PC-3 (cell line): ENCODE measurements at regions not wholly inside any gene's neighbourhood (a gene's known extent, or its start where the extent isn't known, plus 50 kb on each side); places are given as distances from the start of the nearest gene placed in this dataset.

Experiments used
- ATAC-seq: fragments of 200-7000 bp; cut with Tn5 transposase; 2 replicates; pipeline ENCODE4 v1.9.1; 2020; ENCODE audit warnings: mild to moderate bottlenecking, moderate library complexity
- BruUV-seq: library from RNA; stranded (reverse); fragments of 400-500 nt; replicated peaks from 2 replicates; lab custom pipeline; 2021; lab: Mats Ljungman, UMichigan
- CTCF ChIA-PET: fragments of 300-600 bp; sonication (Branson Sonifier 250); formaldehyde crosslinking; loops from one replicate; lab custom pipeline; 2022; ENCODE audit warnings: antibody characterized with exemption; lab: Charles Lee
- POLR2A ChIA-PET: fragments of 300-600 bp; sonication (Branson Sonifier 250); formaldehyde crosslinking; loops from one replicate; lab custom pipeline; 2022; ENCODE audit warnings: antibody characterized with exemption; ENCODE audit not compliant: unreplicated experiment; lab: Charles Lee
- DNase-seq: peaks from one replicate; pipeline ENCODE4 v3.0.0-alpha.2; 2015
- H2AFZ ChIP-seq: fragments of 300-600 bp; sonication (generic); 2 replicates; pipeline ENCODE4 v1.6.0; 2016; ENCODE audit warnings: antibody characterized with exemption, low read length
- H3F3A ChIP-seq: fragments of 300-600 bp; sonication (generic); one replicate; pipeline ENCODE4 v1.6.0; 2017; ENCODE audit warnings: antibody characterized with exemption, low read length, control low read depth, mild to moderate bottlenecking; ENCODE audit not compliant: unreplicated experiment
- H3K27ac ChIP-seq: fragments of 300-600 bp; sonication (generic); 2 replicates; pipeline ENCODE4 v1.5.1; 2016; ENCODE audit warnings: mild to moderate bottlenecking, low read length
- H3K27me3 ChIP-seq: fragments of 300-600 bp; sonication (generic); 2 replicates; pipeline ENCODE4 v1.6.1; 2016; ENCODE audit warnings: low read length, mixed read lengths
- H3K36me3 ChIP-seq: fragments of 300-600 bp; sonication (generic); 2 replicates; pipeline ENCODE4 v1.6.1; 2016; ENCODE audit warnings: low read depth, mixed run types, low read length, mixed read lengths
- H3K4me1 ChIP-seq: fragments of 300-600 bp; sonication (generic); 2 replicates; pipeline ENCODE4 v1.5.1; 2016; ENCODE audit warnings: low read length; ENCODE audit not compliant: insufficient read depth
- H3K4me2 ChIP-seq: fragments of 300-600 bp; sonication (generic); 2 replicates; pipeline ENCODE4 v1.6.0; 2016; ENCODE audit warnings: low read length
- H3K4me3 ChIP-seq: fragments of 300-600 bp; sonication (generic); 2 replicates; pipeline ENCODE4 v1.5.1; 2016; ENCODE audit warnings: mild to moderate bottlenecking, low read length, mixed read lengths
- H3K79me2 ChIP-seq: fragments of 300-600 bp; sonication (generic); 2 replicates; pipeline ENCODE4 v1.6.1; 2017; ENCODE audit warnings: low read length, mixed read lengths
- H3K9ac ChIP-seq: fragments of 300-600 bp; sonication (generic); 2 replicates; pipeline ENCODE4 v1.6.0; 2016; ENCODE audit warnings: mild to moderate bottlenecking, low read length
- H3K9me2 ChIP-seq: fragments of 300-600 bp; sonication (generic); replicated peaks from 2 replicates; pipeline ENCODE4 v1.6.1; 2016; ENCODE audit warnings: mixed run types, low read length, mixed read lengths
- H3K9me3 ChIP-seq: fragments of 300-600 bp; sonication (generic); 2 replicates; pipeline ENCODE4 v1.6.1; 2016; ENCODE audit warnings: low read length, mixed read lengths
- H4K20me1 ChIP-seq: fragments of 300-600 bp; sonication (generic); 2 replicates; pipeline ENCODE4 v1.6.1; 2016; ENCODE audit warnings: low read length, mixed read lengths
- CTCF ChIP-seq: fragments of 300-600 bp; sonication (generic); conservative IDR thresholded peaks from 2 replicates; pipeline ENCODE4 v1.5.1; 2017; ENCODE audit warnings: antibody characterized with exemption, low read depth, mild to moderate bottlenecking, low read length
- EZH2 ChIP-seq: fragments of 300-600 bp; sonication (generic); IDR thresholded peaks from one replicate; pipeline ENCODE4 v1.6.1; 2017; ENCODE audit warnings: antibody characterized with exemption, mild to moderate bottlenecking, low read length; ENCODE audit not compliant: unreplicated experiment
- EZH2phosphoT487 ChIP-seq: fragments of 300-600 bp; sonication (generic); IDR thresholded peaks from 2 replicates; pipeline ENCODE4 v1.6.1; 2018; ENCODE audit warnings: mild to moderate bottlenecking, antibody characterized with exemption, low read length, borderline replicate concordance
- intact Hi-C: fragments of 100-400 bp; cut with micrococcal nuclease; formaldehyde crosslinking; loops from 2 replicates; pipeline ENCODE4 v1.9.0; 2023

- TF ChIP-seq EZH2 = no peak
- TF ChIP-seq CTCF = no peak
- no peak for TF ChIP-seq EZH2phosphoT487
- CTCF ChIA-PET = no interaction called here
Measured at GRCh38 chr1:90236493-90236892, 241.6 kb downstream of the ZNF326 start.

GRCh38 chr1:90223401-90223800 lies 228.5 kb downstream of the ZNF326 start:
- no peaks in the 10 kb centered on the region for H3K79me2 ChIP-seq
- no peaks in the 10 kb centered on the region for H3F3A ChIP-seq
- no peaks in the 10 kb centered on the region for H4K20me1 ChIP-seq
- BruUV-seq = no TSS peak
- no peak for DNase-seq
- POLR2A ChIA-PET = no interaction called here
- H3K9ac ChIP-seq = no peak overlapping the region
- CTCF ChIA-PET = no interaction called here
- intact Hi-C loops = no loop called here
- H3K4me2 ChIP-seq = no peak overlapping the region
- H3K4me3 ChIP-seq = no peak overlapping the region
- H2AFZ ChIP-seq = no peak overlapping the region
- no peak overlapping the region for H3K27ac ChIP-seq
- ATAC-seq = no peak
- no peak for TF ChIP-seq EZH2phosphoT487
- no peak for TF ChIP-seq EZH2
- TF ChIP-seq CTCF = no peak
- no peaks in the 10 kb centered on the region for H3K4me1 ChIP-seq
- peaks cover 10% of the 10 kb centered on the region; the same call in 1 of the 2 replicates for H3K27me3 ChIP-seq
- H3K9me2 ChIP-seq = no peaks in the 10 kb centered on the region
- H3K36me3 ChIP-seq = no peaks in the 10 kb centered on the region
- no peaks in the 10 kb centered on the region for H3K9me3 ChIP-seq

More at GRCh38 chr1:90236493-90236892, 241.6 kb downstream of the ZNF326 start:
- Histone ChIP-seq H3K27ac (no peak overlapping the region), H3K79me2 (no peaks in the 10 kb centered on the region), H3K4me1 (no peaks in the 10 kb centered on the region), H4K20me1 (no peaks in the 10 kb centered on the region; the same call in 1 of the 2 replicates), H3K27me3 (peaks cover 27% of the 10 kb centered on the region), H3K9ac (no peak overlapping the region), H2AFZ (no peak overlapping the region), H3F3A (no peaks in the 10 kb centered on the region), H3K4me2 (no peak overlapping the region), H3K9me3 (no peaks in the 10 kb centered on the region), H3K4me3 (no peak overlapping the region), H3K9me2 (no peaks in the 10 kb centered on the region), H3K36me3 (no peaks in the 10 kb centered on the region)
- intact Hi-C loops = no loop called here
- POLR2A ChIA-PET = no interaction called here
- DNase-seq (no peak), ATAC-seq (no peak)
- no TSS peak for BruUV-seq

GRCh38 chr1:90220941-90221693 lies 226.2 kb downstream of the ZNF326 start:
- Histone ChIP-seq H3K27me3 (peaks cover 10% of the 10 kb centered on the region; the same call in 1 of the 2 replicates), H3K27ac (no peak overlapping the region), H3K4me2 (no peak overlapping the region), H3K36me3 (no peaks in the 10 kb centered on the region), H4K20me1 (no peaks in the 10 kb centered on the region), H3K9me3 (no peaks in the 10 kb centered on the region), H3F3A (no peaks in the 10 kb centered on the region), H3K9me2 (no peaks in the 10 kb centered on the region), H3K4me1 (no peaks in the 10 kb centered on the region), H3K4me3 (no peak overlapping the region), H2AFZ (no peak overlapping the region), H3K79me2 (no peaks in the 10 kb centered on the region), H3K9ac (no peak overlapping the region)
- ATAC-seq (no peak), DNase-seq (no peak)
- POLR2A ChIA-PET = no interaction called here
- TF ChIP-seq CTCF (no peak), EZH2phosphoT487 (no peak), EZH2 (no peak)
- CTCF ChIA-PET = no interaction called here
- BruUV-seq = no TSS peak
- intact Hi-C loops = no loop called here
